ENCODE measurements at regions not wholly inside any gene's neighbourhood (a gene's known extent, or its start where the extent isn't known, plus 50 kb on each side); places are given as distances from the start of the nearest gene placed in this dataset.
"Not testable (repeated sequence)": the region's sequence is repeated elsewhere in the genome, so short reads cannot be mapped to it uniquely, and the experiment has no call there.

- no peaks in the 10 kb centered on the region for H3K9me3 ChIP-seq (ENCODE audit: control insufficient read depth, low read length)
- no peak overlapping the region for H3K4me3 ChIP-seq (ENCODE audit: low read length in 2 of 2)
- H3K27ac ChIP-seq (ENCODE audit: low read depth in 1 of 2, low read length in 2 of 2), result no peak overlapping the region
- DNase-seq, result no peak
- H3K4me1 ChIP-seq (ENCODE audit: control insufficient read depth in 1 of 2, insufficient read depth in 2 of 2, low read length in 2 of 2), result no peaks in the 10 kb centered on the region
- no peaks in the 10 kb centered on the region for H3K36me3 ChIP-seq (ENCODE audit: control insufficient read depth in 1 of 2, insufficient read depth in 2 of 2, low read length in 1 of 2)
- intact Hi-C loops (cut with DNase I), result no loop called here
- H3K27me3 ChIP-seq (ENCODE audit: control insufficient read depth in 1 of 2, insufficient read depth in 2 of 2, low read length in 1 of 2), result no peaks in the 10 kb centered on the region
- no peak for ATAC-seq (ENCODE audit: low FRiP score)
These were observed 333.5 kb upstream of the IRAK1BP1 start for GRCh38 chr6:78533876-78534275.

DNA sequence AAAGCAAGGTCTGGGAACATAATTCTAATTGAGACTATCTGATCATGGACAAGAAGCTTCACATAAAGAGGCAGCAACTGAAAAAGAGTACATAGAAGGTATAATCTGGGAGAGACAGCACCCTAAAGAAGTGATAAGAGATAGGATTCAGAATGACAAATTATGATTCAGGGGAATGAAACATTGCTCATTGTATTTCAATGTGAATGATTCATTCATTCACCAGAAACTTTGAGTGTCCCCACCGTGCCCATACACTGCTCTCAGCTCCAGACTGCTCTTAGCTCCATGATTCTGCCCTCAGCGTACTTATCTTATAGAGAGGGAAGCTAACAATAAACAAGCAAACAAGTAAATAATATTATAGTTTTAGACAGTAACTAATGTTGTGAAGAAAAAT is 329.3 kb upstream of the IRAK1BP1 start:
- Histone ChIP-seq H3K27me3 (ENCODE audit: control insufficient read depth in 1 of 2, insufficient read depth in 2 of 2, low read length in 1 of 2) (no peaks in the 10 kb centered on the region), H3K27ac (ENCODE audit: low read depth in 1 of 2, low read length in 2 of 2) (no peak overlapping the region), H3K36me3 (ENCODE audit: control insufficient read depth in 1 of 2, insufficient read depth in 2 of 2, low read length in 1 of 2) (no peaks in the 10 kb centered on the region), H3K4me3 (ENCODE audit: low read length in 2 of 2) (no peak overlapping the region), H3K4me1 (ENCODE audit: control insufficient read depth in 1 of 2, insufficient read depth in 2 of 2, low read length in 2 of 2) (no peaks in the 10 kb centered on the region), H3K9me3 (ENCODE audit: control insufficient read depth, low read length) (no peaks in the 10 kb centered on the region)
- intact Hi-C loops (cut with DNase I), result no loop called here
- DNase-seq, result no peak
- 85 to 88% methylated on average over 2 of the region's 2 CpGs for WGBS, 2 donors
- no peak for ATAC-seq (ENCODE audit: low FRiP score)

DNA sequence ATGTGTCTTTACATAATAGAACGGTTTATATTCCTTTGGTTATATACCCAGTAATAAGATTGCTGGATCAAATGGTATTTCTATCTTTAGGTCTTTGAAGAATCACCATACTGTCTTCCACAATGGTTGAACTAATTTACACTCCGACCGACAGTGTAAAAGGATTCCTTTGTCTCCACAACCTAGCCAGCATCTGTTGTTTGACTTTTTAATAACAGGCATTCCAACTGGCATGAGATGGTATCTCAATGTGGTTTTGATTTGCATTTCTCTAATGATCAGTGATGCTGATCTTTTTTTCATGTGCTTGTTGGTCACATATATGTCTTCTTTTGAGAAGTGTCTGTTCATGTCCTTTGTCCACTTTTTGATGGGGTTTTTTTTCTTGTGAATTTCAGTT is 319.7 kb upstream of the IRAK1BP1 start:
- H3K27ac ChIP-seq (ENCODE audit: low read depth in 1 of 2, low read length in 2 of 2); H3K4me3 ChIP-seq (ENCODE audit: low read length in 2 of 2); H3K27me3 ChIP-seq (ENCODE audit: control insufficient read depth in 1 of 2, insufficient read depth in 2 of 2, low read length in 1 of 2); H3K4me1 ChIP-seq (ENCODE audit: control insufficient read depth in 1 of 2, insufficient read depth in 2 of 2, low read length in 2 of 2); ATAC-seq (ENCODE audit: low FRiP score); intact Hi-C loops (cut with DNase I); DNase-seq; H3K9me3 ChIP-seq (ENCODE audit: control insufficient read depth, low read length); H3K36me3 ChIP-seq (ENCODE audit: control insufficient read depth in 1 of 2, insufficient read depth in 2 of 2, low read length in 1 of 2): not testable (repeated sequence)
- WGBS, 2 donors, result 96% methylated on average over 3 of the region's 3 CpGs

GRCh38 chr6:78551361-78551760 is 316.0 kb upstream of the IRAK1BP1 start:
- WGBS, 2 donors, result 87 to 88% methylated on average over 2 of the region's 2 CpGs
- H3K4me3 ChIP-seq (ENCODE audit: low read length in 2 of 2), result no peak overlapping the region
- intact Hi-C loops (cut with DNase I), result no loop called here
- no peaks in the 10 kb centered on the region for H3K4me1 ChIP-seq (ENCODE audit: control insufficient read depth in 1 of 2, insufficient read depth in 2 of 2, low read length in 2 of 2)
- no peak overlapping the region for H3K27ac ChIP-seq (ENCODE audit: low read depth in 1 of 2, low read length in 2 of 2)
- H3K27me3 ChIP-seq (ENCODE audit: control insufficient read depth in 1 of 2, insufficient read depth in 2 of 2, low read length in 1 of 2), result no peaks in the 10 kb centered on the region
- ATAC-seq (ENCODE audit: low FRiP score) (no peak), DNase-seq (no peak)
- H3K9me3 ChIP-seq (ENCODE audit: control insufficient read depth, low read length), result no peaks in the 10 kb centered on the region
- H3K36me3 ChIP-seq (ENCODE audit: control insufficient read depth in 1 of 2, insufficient read depth in 2 of 2, low read length in 1 of 2), result no peaks in the 10 kb centered on the region

DNA sequence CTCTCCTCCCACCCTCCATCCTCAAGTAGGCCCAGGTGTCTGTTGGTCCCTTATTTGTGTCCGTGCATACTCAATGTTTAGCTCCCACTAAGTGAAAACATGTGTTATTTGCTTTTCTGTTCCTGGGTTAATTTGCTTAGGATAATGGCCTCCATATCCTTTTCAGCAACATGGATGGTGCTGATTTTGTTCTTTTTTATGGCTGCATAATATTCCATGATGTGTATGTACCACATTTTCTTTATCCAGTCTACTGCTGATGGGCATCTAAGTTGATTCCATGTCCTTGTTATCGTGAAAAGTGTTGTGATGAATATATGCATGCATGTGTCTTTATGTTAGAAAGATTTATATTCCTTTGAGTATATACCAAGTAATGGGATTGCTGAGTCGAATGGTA is 314.9 kb upstream of the IRAK1BP1 start:
- Histone ChIP-seq H3K4me3 (ENCODE audit: low read length in 2 of 2) (no peak overlapping the region), H3K36me3 (ENCODE audit: control insufficient read depth in 1 of 2, insufficient read depth in 2 of 2, low read length in 1 of 2) (no peaks in the 10 kb centered on the region), H3K4me1 (ENCODE audit: control insufficient read depth in 1 of 2, insufficient read depth in 2 of 2, low read length in 2 of 2) (no peaks in the 10 kb centered on the region), H3K27me3 (ENCODE audit: control insufficient read depth in 1 of 2, insufficient read depth in 2 of 2, low read length in 1 of 2) (no peaks in the 10 kb centered on the region), H3K9me3 (ENCODE audit: control insufficient read depth, low read length) (no peaks in the 10 kb centered on the region), H3K27ac (ENCODE audit: low read depth in 1 of 2, low read length in 2 of 2) (no peak overlapping the region)
- 91 to 93% methylated on average over 3 of the region's 3 CpGs for WGBS, 2 donors
- ATAC-seq (ENCODE audit: low FRiP score) (no peak), DNase-seq (no peak)
- intact Hi-C loops (cut with DNase I), result no loop called here

GRCh38 chr6:78554341-78554740 is 313.0 kb upstream of the IRAK1BP1 start:
- ATAC-seq (ENCODE audit: low FRiP score), result no peak
- whole genome bisulfite sequencing, 2 donors, result 81 to 84% methylated on average over 2 of the region's 2 CpGs
- Histone ChIP-seq H3K9me3 (ENCODE audit: control insufficient read depth, low read length) (no peaks in the 10 kb centered on the region), H3K27me3 (ENCODE audit: control insufficient read depth in 1 of 2, insufficient read depth in 2 of 2, low read length in 1 of 2) (no peaks in the 10 kb centered on the region), H3K4me1 (ENCODE audit: control insufficient read depth in 1 of 2, insufficient read depth in 2 of 2, low read length in 2 of 2) (no peaks in the 10 kb centered on the region), H3K4me3 (ENCODE audit: low read length in 2 of 2) (no peak overlapping the region), H3K36me3 (ENCODE audit: control insufficient read depth in 1 of 2, insufficient read depth in 2 of 2, low read length in 1 of 2) (no peaks in the 10 kb centered on the region), H3K27ac (ENCODE audit: low read depth in 1 of 2, low read length in 2 of 2) (no peak overlapping the region)
- no peak for DNase-seq
- intact Hi-C loops (cut with DNase I), result no loop called here

- H3K36me3 ChIP-seq (ENCODE audit: control insufficient read depth in 1 of 2, insufficient read depth in 2 of 2, low read length in 1 of 2), result no peaks in the 10 kb centered on the region
- DNase-seq, result no peak
- intact Hi-C loops (cut with DNase I), result no loop called here
- ATAC-seq (ENCODE audit: low FRiP score), result no peak
- no peaks in the 10 kb centered on the region for H3K27me3 ChIP-seq (ENCODE audit: control insufficient read depth in 1 of 2, insufficient read depth in 2 of 2, low read length in 1 of 2)
- WGBS, 2 donors, result 80 to 88% methylated on average over 3 of the region's 3 CpGs
- no peak overlapping the region for H3K27ac ChIP-seq (ENCODE audit: low read depth in 1 of 2, low read length in 2 of 2)
- no peaks in the 10 kb centered on the region for H3K9me3 ChIP-seq (ENCODE audit: control insufficient read depth, low read length)
- no peaks in the 10 kb centered on the region for H3K4me1 ChIP-seq (ENCODE audit: control insufficient read depth in 1 of 2, insufficient read depth in 2 of 2, low read length in 2 of 2)
- no peak overlapping the region for H3K4me3 ChIP-seq (ENCODE audit: low read length in 2 of 2)
These were observed 308.3 kb upstream of the IRAK1BP1 start for GRCh38 chr6:78559056-78559455.

- DNase-seq (no peak), ATAC-seq (ENCODE audit: low FRiP score) (no peak)
- H3K27me3 ChIP-seq (ENCODE audit: control insufficient read depth in 1 of 2, insufficient read depth in 2 of 2, low read length in 1 of 2), result no peaks in the 10 kb centered on the region
- intact Hi-C loops (cut with DNase I), result no loop called here
- no peak overlapping the region for H3K4me3 ChIP-seq (ENCODE audit: low read length in 2 of 2)
- no peaks in the 10 kb centered on the region for H3K36me3 ChIP-seq (ENCODE audit: control insufficient read depth in 1 of 2, insufficient read depth in 2 of 2, low read length in 1 of 2)
- no peaks in the 10 kb centered on the region for H3K4me1 ChIP-seq (ENCODE audit: control insufficient read depth in 1 of 2, insufficient read depth in 2 of 2, low read length in 2 of 2)
- no peaks in the 10 kb centered on the region for H3K9me3 ChIP-seq (ENCODE audit: control insufficient read depth, low read length)
- H3K27ac ChIP-seq (ENCODE audit: low read depth in 1 of 2, low read length in 2 of 2), result no peak overlapping the region
These were observed 306.3 kb upstream of the IRAK1BP1 start for GRCh38 chr6:78561015-78561414.

DNA sequence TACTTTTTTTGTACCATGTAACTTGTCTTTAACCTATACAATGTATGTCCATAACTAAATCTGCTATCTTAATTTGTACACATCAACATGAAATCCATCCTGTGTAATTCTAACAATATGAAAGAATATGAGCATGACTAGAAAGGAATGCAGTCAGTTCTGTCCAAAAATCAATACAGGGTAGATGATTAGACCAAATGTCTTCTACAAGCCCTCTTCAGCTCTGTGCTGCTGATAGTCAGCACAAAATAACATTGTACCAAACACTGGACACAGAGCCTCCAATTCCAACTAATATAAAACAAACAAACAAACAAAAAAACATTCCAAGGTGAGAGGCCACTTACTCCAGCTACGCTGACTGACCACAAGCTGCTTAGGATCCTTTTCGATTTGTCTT is 301.4 kb upstream of the IRAK1BP1 start:
- Histone ChIP-seq H3K4me1 (ENCODE audit: control insufficient read depth in 1 of 2, insufficient read depth in 2 of 2, low read length in 2 of 2) (no peaks in the 10 kb centered on the region), H3K9me3 (ENCODE audit: control insufficient read depth, low read length) (no peaks in the 10 kb centered on the region), H3K36me3 (ENCODE audit: control insufficient read depth in 1 of 2, insufficient read depth in 2 of 2, low read length in 1 of 2) (no peaks in the 10 kb centered on the region), H3K27me3 (ENCODE audit: control insufficient read depth in 1 of 2, insufficient read depth in 2 of 2, low read length in 1 of 2) (no peaks in the 10 kb centered on the region), H3K4me3 (ENCODE audit: low read length in 2 of 2) (no peak overlapping the region), H3K27ac (ENCODE audit: low read depth in 1 of 2, low read length in 2 of 2) (no peak overlapping the region)
- intact Hi-C loops (cut with DNase I), result no loop called here
- ATAC-seq (ENCODE audit: low FRiP score), result no peak
- no peak for DNase-seq
- 88 to 90% methylated on average over 2 of the region's 2 CpGs for WGBS, 2 donors

DNA sequence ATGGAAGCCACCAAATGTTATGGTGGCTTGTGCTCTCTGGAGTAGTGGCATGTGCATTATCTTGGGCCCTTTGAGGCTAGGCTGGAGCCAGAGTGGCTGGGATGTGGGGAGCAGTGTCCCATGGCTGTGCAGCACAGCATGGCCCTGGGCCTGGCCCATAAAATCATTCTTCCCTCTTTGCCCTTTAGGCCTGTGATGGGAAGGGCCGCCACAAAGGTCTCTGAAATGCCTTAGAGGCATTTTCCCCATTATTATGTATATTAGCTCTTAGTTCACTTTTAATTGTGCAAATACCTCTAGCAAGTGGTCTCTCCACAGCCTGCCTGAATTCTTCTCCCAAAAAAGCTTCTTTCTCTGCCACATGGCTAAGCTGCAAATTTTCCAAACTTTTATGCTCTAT is 297.3 kb upstream of the IRAK1BP1 start:
- H3K36me3 ChIP-seq (ENCODE audit: control insufficient read depth in 1 of 2, insufficient read depth in 2 of 2, low read length in 1 of 2), result no peaks in the 10 kb centered on the region
- WGBS, 2 donors, result 89 to 90% methylated on average over 1 of the region's 1 CpG
- H3K27ac ChIP-seq (ENCODE audit: low read depth in 1 of 2, low read length in 2 of 2), result no peak overlapping the region
- H3K4me3 ChIP-seq (ENCODE audit: low read length in 2 of 2), result no peak overlapping the region
- H3K27me3 ChIP-seq (ENCODE audit: control insufficient read depth in 1 of 2, insufficient read depth in 2 of 2, low read length in 1 of 2), result no peaks in the 10 kb centered on the region
- DNase-seq (no peak), ATAC-seq (ENCODE audit: low FRiP score) (no peak)
- no peaks in the 10 kb centered on the region for H3K4me1 ChIP-seq (ENCODE audit: control insufficient read depth in 1 of 2, insufficient read depth in 2 of 2, low read length in 2 of 2)
- H3K9me3 ChIP-seq (ENCODE audit: control insufficient read depth, low read length), result no peaks in the 10 kb centered on the region
- intact Hi-C loops (cut with DNase I), result no loop called here

Measured in aorta (tissue), 5 donors.